ENCODE measurements at regions not wholly inside any gene's neighbourhood (a gene's known extent, or its start where the extent isn't known, plus 50 kb on each side); places are given as distances from the start of the nearest gene placed in this dataset.

GRCh38 chr17:72457712-72458111, 336.9 kb downstream of the SOX9 start:
- no peak for TF ChIP-seq CTCF (IDR thresholded peaks at IDR 0.05)

- TF ChIP-seq CTCF (IDR thresholded peaks at IDR 0.05), result no peak
Measured at GRCh38 chr17:72458301-72458700, 337.5 kb downstream of the SOX9 start.

- TF ChIP-seq CTCF (IDR thresholded peaks at IDR 0.05), result no peak
Measured at GRCh38 chr17:72460711-72461110, 339.9 kb downstream of the SOX9 start.

- no peak for TF ChIP-seq CTCF (IDR thresholded peaks at IDR 0.05)
Measured at GRCh38 chr17:72461757-72462156, 340.9 kb downstream of the SOX9 start.

- no peak for TF ChIP-seq CTCF (IDR thresholded peaks at IDR 0.05)
Measured at GRCh38 chr17:72462407-72462806, 341.6 kb downstream of the SOX9 start.

GRCh38 chr17:72462814-72463213, 342.0 kb downstream of the SOX9 start:
- TF ChIP-seq CTCF (IDR thresholded peaks at IDR 0.05), result no peak

GRCh38 chr17:72463287-72464102, 342.7 kb downstream of the SOX9 start:
- TF ChIP-seq CTCF (IDR thresholded peaks at IDR 0.05), result no peak
